ENCODE measurements at regions not wholly inside any gene's neighbourhood (a gene's known extent, or its start where the extent isn't known, plus 50 kb on each side); places are given as distances from the start of the nearest gene placed in this dataset.

GRCh38 chr18:62629031-62629430, 86.3 kb upstream of the PHLPP1 start:
- no peak for DNase-seq (ENCODE audit: low read depth)
- H3K4me3 ChIP-seq (replicated peaks; ENCODE audit: low read depth, low read length): no peak overlapping the region
- no peak for TF ChIP-seq CTCF (IDR thresholded peaks at IDR 0.05; ENCODE audit: low read length, missing control alignments)

GRCh38 chr18:62631173-62631572, 84.2 kb upstream of the PHLPP1 start:
- H3K4me3 ChIP-seq (replicated peaks; ENCODE audit: low read depth, low read length): no peak overlapping the region
- TF ChIP-seq CTCF (IDR thresholded peaks at IDR 0.05; ENCODE audit: low read length, missing control alignments): no peak
- DNase-seq (ENCODE audit: low read depth): no peak

- no peak for DNase-seq (ENCODE audit: low read depth)
- no peak overlapping the region for H3K4me3 ChIP-seq (replicated peaks; ENCODE audit: low read depth, low read length)
- no peak for TF ChIP-seq CTCF (IDR thresholded peaks at IDR 0.05; ENCODE audit: low read length, missing control alignments)
These were observed 82.4 kb upstream of the PHLPP1 start for GRCh38 chr18:62632788-62633455.

- DNase-seq (ENCODE audit: low read depth): no peak
- TF ChIP-seq CTCF (IDR thresholded peaks at IDR 0.05; ENCODE audit: low read length, missing control alignments): no peak
- H3K4me3 ChIP-seq (replicated peaks; ENCODE audit: low read depth, low read length): no peak overlapping the region
These were observed 80.9 kb upstream of the PHLPP1 start for GRCh38 chr18:62634458-62634857.

- H3K4me3 ChIP-seq (replicated peaks; ENCODE audit: low read depth, low read length): no peak overlapping the region
- DNase-seq (ENCODE audit: low read depth): no peak
- TF ChIP-seq CTCF (IDR thresholded peaks at IDR 0.05; ENCODE audit: low read length, missing control alignments): no peak
These were observed 80.2 kb upstream of the PHLPP1 start for GRCh38 chr18:62634979-62635630.

GRCh38 chr18:62637403-62637802, 77.9 kb upstream of the PHLPP1 start:
- DNase-seq (ENCODE audit: low read depth): no peak
- no peak overlapping the region for H3K4me3 ChIP-seq (replicated peaks; ENCODE audit: low read depth, low read length)
- no peak for TF ChIP-seq CTCF (IDR thresholded peaks at IDR 0.05; ENCODE audit: low read length, missing control alignments)

Data from fibroblast of pulmonary artery (primary cell).